ELR (cell line): ENCODE measurements at regions not wholly inside any gene's neighbourhood (a gene's known extent, or its start where the extent isn't known, plus 50 kb on each side); places are given as distances from the start of the nearest gene placed in this dataset.

Experiments
- DNase-seq: peaks from one replicate; pipeline ENCODE4 v3.0.0-alpha.2; 2015; ENCODE audit warnings: low read depth

DNA sequence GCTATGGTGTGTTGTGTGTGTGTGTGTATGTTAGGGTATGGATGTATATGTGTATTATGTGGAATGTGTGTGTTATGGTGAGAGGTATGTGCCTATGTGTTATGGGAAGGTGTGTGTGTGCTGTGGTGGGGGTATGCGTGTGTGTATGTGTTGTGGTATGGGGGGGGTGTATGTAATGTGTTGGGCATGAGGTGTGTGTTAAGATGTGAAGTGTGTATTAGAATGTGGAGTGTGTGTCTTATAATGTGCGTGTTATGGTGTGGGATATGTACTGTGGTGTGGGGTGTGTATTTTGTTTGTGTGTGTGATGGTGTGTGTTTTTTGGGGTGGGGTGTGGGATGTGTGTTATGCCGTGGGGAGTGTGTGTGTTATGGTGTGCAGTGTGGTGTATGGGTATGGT is 242.5 kb downstream of the RHOU start:
- no peak for DNase-seq

DNA sequence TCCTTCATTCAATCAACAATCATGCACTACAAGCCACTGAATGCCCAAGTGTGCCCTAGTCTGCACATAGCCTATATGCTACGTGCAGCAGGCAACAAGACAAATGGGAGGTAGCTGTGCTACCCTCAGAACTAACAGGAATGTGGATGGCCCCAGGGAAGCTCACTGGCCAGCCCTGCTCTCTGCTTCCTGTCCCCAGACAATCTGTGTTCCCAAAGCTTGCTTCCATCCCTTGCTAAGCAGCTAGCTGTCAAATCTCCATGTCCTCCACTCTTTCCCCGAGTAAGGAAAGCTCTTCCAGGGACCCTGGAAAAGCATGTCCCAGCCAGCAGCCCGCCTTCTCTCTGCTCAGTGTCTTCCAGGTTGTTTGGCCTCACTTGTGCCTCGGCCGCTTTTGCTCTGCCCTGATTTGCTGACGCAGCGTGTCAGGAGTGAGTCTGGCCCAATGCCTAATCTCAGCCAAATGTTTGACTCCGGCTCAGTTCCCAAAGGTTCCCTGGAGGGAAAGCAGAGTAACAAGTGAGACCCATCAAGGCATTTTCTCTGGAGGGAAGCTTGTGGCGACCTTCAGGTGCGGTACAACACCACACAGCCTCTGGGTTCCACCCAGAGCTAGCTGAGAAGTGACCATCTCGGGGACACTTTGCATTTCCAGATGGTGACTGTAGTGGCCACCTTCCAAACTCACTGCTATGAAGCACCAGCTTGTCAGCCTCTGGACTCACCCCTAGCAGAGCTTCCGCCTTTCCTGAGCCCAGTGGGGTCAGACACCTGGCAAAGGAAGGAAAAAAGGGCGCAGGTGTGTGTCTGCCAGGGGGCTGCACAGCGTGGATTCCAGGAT is 243.4 kb downstream of the RHOU start:
- no peak for DNase-seq

DNA sequence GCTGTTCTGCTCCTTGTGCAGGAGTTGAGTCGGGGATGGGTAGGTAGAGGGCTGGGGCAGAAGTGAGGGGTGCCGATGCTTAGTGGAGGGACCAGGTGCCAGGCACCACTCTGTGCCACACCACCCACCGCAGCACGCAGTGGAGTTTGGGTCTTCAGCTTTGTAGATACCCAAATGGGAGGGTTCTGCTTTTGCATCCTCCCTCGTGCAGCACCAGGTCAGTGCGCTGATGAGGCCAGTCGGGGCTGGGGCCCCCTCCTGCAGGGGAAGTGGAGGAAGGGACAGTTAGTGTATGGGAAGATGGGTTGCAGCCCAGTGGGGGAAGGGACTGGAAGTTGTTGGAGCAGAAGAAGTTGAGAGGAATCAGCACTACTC is 244.0 kb downstream of the RHOU start:
- DNase-seq: no peak

DNA sequence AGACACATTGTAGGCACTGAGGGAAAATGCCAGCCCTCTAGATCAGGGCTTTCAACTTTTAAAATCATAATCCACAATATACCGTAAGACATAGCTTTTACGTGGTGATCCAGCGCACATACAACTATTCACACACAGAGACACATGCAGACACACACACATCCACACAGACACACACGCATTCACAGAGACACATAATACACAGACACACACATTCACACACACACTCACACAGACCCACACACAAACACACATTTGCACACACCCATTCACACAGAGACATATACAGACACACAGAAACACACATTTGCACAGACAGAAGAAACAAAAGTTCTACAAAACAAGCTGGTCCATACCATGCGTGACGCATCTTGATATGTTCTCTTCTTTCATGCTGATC is 244.5 kb downstream of the RHOU start:
- DNase-seq: no peak

- DNase-seq: peak; percentile 10
Measured at GRCh38 chr1:228980232-228980937, 245.1 kb downstream of the RHOU start.

- no peak for DNase-seq
Measured at GRCh38 chr1:228982637-228983036, 247.4 kb downstream of the RHOU start.

DNA sequence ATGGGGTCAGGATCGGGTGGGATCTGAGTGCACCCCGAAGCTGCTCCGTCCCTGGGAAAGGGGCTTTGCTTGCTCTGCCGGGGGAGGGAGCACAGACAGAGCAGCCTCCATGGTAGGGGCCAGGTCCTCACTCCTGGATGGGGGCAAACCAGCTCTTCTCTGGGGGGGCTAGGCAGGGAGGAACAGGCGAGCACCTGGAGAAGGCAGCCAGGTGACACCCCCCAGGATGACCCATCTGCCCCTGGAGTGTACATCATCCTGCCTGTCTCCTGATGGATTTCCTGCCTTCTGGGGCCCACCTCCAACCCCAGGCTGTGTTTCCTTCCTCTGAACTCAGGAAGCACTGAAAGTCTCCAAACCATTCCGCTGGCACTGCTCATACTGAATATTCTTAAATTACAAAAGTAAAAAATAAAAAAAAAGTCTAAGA is 248.0 kb downstream of the RHOU start:
- DNase-seq: no peak

GRCh38 chr1:228983661-228984060 is 248.4 kb downstream of the RHOU start:
- no peak for DNase-seq

GRCh38 chr1:228984107-228984506 is 248.8 kb downstream of the RHOU start:
- no peak for DNase-seq

DNA sequence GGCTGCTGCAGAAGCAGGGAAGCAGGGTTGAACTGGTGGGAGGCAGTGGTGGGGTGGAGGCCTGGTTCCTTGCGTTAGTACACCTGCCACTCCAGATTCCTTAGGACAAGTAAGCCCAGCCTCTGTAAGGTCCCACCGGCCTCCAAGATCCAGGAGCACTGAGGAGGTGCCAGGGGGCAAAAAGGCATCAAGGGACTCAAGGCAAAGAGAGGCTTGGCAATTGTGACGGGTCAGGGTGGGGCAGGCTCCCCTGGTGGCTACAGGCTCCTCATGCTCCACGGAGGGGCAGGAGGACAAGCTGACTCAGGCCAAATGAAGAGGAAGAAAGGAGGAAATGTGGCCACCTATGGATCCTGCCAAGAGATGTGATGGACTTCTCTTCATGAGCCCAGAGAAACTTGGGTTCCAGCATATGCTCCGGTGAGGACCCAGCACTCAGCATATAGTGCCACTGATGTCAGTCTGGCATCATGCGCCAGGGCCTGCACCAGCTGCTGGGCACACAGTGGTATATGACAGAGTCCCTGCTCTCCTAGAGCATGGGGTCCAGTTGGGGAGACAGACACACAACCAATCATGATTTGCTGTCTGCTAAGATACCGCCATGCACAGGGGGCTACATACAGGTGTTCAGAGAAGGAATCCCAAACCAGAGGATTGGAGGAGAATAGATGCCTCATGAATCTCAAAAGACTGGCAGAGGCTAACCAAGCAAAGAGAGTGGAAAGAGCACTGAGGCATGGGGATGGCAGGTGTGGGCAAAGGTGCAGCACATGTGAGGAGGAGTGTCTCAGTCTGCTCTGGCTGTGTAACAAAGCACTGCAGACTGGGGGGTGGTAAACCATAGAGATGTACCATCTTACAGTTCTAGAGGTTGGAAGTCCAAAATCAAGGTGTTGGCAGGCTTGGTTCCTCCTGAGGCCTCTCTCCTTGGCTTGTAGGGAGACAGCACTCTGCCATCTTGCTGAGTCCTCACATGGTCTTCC is 249.7 kb downstream of the RHOU start:
- DNase-seq: no peak

- no peak for DNase-seq
Measured at GRCh38 chr1:228985661-228986060, 250.4 kb downstream of the RHOU start.

DNA sequence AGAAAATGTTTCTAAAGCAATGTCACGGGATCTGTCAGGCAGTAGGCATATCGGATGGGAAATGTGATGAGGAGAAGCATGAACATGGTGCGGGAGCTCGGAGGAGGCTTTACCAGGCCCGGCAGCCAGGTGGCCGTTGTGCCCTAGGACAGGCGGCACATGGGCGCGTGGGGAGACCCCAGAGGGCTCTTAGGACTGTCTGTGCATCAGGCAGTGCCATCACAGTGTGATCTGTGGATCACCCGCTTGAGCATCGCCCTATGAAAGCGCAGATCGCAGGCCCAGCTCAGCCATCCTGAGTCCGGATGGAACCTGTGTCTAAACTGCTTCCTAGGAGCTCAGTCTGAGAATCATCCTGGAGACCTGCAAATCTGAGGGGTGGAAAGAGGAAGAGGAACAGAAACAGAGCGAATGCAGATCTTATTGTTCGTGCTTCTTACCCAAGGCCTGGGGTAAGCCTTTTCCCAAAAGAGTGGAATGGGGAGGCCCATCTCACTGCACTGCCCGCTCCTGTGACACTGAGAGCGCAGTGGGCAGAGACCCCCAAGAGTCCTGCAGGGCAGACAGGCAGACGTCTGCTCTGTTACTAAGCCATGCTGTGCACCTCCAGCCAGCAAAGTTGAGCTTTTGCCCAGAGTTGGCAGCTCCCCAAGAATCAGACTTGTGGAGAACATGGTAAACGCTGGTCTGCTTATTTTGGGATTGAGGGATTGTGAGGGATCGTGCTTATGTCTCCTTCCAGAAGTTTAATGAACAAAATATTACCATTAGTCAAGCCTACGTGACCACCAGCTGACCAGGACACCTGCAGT is 251.0 kb downstream of the RHOU start:
- DNase-seq: no peak

DNA sequence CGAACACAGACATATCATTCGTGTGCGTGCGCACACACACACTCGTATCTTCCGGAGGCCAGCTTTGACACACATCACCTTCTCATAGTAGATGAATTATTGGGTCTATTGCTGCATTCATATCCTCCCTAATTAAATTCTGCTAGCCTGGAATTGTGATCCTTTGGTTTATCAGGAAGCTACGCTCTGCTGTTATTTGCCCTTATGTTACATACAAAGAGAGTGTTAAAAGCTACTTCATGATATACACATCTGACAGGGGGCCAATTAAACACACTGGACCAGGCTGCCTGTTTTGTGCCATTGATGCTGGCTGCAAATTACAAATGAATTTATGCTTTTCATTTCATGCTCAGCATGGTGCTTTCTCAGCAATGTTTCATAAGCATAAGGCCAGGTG is 252.0 kb downstream of the RHOU start:
- DNase-seq: no peak

GRCh38 chr1:228987736-228988506 is 252.6 kb downstream of the RHOU start:
- no peak for DNase-seq

DNA sequence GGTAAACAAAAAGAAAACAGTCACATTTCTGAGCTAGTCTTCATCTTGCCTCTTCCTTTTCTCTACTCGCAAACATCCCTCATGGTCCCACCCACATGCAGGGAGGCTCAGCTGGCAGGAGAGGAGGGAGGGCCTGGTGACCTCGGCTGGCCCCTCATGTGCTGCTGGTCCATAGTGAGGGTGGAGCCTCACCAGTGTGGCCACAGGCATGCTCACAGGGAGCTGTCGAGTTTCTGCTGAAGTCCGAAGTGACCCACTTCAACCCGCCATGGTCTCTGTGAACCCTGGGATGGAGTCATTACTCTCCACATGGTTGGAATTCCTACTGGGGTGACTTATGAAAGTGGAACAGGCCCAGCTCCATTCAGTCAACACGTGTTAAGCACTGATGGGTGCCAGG is 253.4 kb downstream of the RHOU start:
- no peak for DNase-seq

DNA sequence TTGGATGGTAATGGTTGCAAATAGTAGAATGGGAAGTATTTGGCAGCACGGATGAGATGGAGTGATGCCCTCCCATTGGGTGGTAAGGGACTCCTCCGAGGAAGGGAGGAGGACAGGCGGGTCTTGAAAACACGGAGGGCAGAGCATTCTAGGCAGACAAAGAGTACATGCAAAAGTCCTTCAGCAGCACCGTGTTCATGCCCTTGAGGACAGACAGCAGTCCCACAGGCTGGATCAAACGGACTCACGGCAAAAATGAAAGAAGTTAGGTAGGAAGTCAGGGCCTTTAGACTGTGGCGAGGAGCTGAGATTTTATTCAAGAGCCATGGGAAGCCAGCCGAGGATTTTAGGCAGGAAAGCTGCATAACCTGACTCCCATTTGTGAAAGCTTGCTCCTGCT is 253.9 kb downstream of the RHOU start:
- DNase-seq: no peak

DNA sequence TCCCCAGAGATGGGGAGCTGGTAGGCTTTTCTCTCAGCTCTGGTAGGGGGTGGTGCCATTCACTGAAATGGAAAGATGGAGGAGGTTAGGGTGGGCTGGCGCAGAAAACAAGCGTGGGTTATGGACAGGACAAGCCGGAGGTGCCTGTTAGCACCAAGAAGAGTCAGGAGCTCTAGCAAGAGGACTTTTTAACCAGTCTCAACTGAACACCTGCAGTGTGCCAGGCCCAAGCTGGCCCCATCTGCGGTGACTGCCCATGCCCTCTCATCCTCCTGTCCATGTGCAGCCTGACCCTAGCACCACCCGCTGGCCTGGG is 254.4 kb downstream of the RHOU start:
- DNase-seq: no peak

- DNase-seq: no peak
Measured at GRCh38 chr1:228989992-228990827, 254.9 kb downstream of the RHOU start.

DNA sequence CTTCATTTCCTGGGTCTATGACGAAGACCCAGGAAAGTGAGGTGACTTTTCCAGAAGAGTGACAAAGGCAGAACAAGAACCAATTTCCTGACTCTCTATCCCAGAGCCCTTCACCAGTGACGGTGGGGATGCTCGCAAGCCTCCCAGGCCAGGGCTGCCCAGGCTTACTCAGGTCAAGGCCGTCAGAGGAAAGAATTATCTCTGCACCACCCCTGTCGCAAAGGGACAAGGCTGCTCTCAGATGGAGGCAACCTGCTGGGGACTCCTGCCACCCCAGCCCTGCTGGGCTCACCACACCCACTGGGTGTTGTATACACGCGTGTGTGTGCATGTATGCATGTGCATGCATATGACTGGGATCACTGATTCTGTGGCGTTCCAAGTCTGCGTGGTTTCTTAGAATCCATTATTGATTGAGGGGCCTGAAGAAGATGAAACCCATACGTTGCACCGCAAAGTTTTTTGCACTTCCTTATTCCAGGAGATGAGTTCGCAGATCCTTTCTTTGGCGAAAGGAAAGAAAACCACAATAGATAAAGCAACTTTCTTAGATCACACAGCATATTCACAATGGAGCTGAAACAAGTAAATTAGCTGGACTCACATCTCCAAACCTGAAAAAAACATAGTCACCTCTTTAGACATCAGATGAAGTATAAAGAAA is 255.8 kb downstream of the RHOU start:
- DNase-seq: no peak
